H1 (cell line): ENCODE measurements at regions not wholly inside any gene's neighbourhood (a gene's known extent, or its start where the extent isn't known, plus 50 kb on each side); places are given as distances from the start of the nearest gene placed in this dataset.

Experiments
- CTCF ChIA-PET: fragments of 300-600 bp; sonication (Branson Sonifier 250); formaldehyde crosslinking; loops from one replicate; lab custom pipeline; 2021; ENCODE audit not compliant: partially characterized antibody; lab: Charles Lee
- POLR2A ChIA-PET: fragments of 300-600 bp; sonication (Branson Sonifier 250); formaldehyde crosslinking; loops from one replicate; lab custom pipeline; 2021; ENCODE audit warnings: inconsistent platforms; ENCODE audit not compliant: partially characterized antibody; lab: Charles Lee
- DNase-seq, 2 experiments: peaks; one replicate each; pipeline versions ENCODE4 v3.0.0 to v3.0.0-alpha.2; 2010 to 2022; ENCODE audit warnings: low spot score in 2 of 2, low read depth in 1 of 2, mixed read lengths in 1 of 2
- FAIRE-seq: peaks from 2 replicates; lab custom pipeline; 2011; peaks lifted over from hg19 to GRCh38; lab: Jason Lieb, UNC
- H2AFZ ChIP-seq: 2 replicates; pipeline ENCODE4 v1.8.1; 2012; ENCODE audit warnings: low read length, inconsistent platforms
- H2AK5ac ChIP-seq: 2 replicates; pipeline ENCODE4 v1.6.1; 2013; ENCODE audit warnings: low read depth, low read length
- H2BK120ac ChIP-seq: replicated peaks from 2 replicates; pipeline ENCODE3; 2013; ENCODE audit warnings: low read depth, low read length, inconsistent platforms
- H2BK12ac ChIP-seq: 2 replicates; pipeline ENCODE4 v1.6.1; 2013; ENCODE audit warnings: low read depth, low read length
- H2BK15ac ChIP-seq: 2 replicates; pipeline ENCODE4 v1.6.1; 2013; ENCODE audit warnings: low read length
- H2BK20ac ChIP-seq: 2 replicates; pipeline ENCODE4 v1.6.1; 2013; ENCODE audit warnings: low read length
- H2BK5ac ChIP-seq: 2 replicates; pipeline ENCODE4 v1.6.1; 2013; ENCODE audit warnings: low read depth, low read length
- H3K14ac ChIP-seq: 2 replicates; pipeline ENCODE4 v1.6.1; 2013; ENCODE audit warnings: inconsistent platforms; ENCODE audit not compliant: insufficient read length
- H3K18ac ChIP-seq: 2 replicates; pipeline ENCODE4 v1.6.1; 2013; ENCODE audit warnings: low read length; ENCODE audit errors: extremely low read depth
- H3K23ac ChIP-seq: 2 replicates; pipeline ENCODE4 v1.6.1; 2013; ENCODE audit warnings: inconsistent platforms; ENCODE audit not compliant: insufficient read length
- H3K23me2 ChIP-seq: 2 replicates; pipeline ENCODE4 v1.6.1; 2013; ENCODE audit warnings: low read depth, low read length
- H3K27ac ChIP-seq: 2 replicates; pipeline ENCODE4 v1.6.1; 2011; ENCODE audit warnings: low read depth, low read length, inconsistent platforms
- H3K27me3 ChIP-seq, 4 experiments: replicated peaks in 1 of 4; 1 replicate in 1 of 4; 2 replicates in 3 of 4; pipeline versions ENCODE4 v1.6.1 to v1.8.1; 2011 to 2013; ENCODE audit warnings: low read length in 3 of 4, mild to moderate bottlenecking in 3 of 4, inconsistent platforms in 2 of 4, mixed read lengths in 2 of 4, moderate library complexity in 1 of 4; ENCODE audit not compliant: control insufficient read depth in 3 of 4, insufficient read depth in 3 of 4; ENCODE audit errors: extremely low read depth in 1 of 4
- H3K36me3 ChIP-seq, 4 experiments: 2 replicates each; pipeline versions ENCODE4 v1.6.1 to v1.8.1; 2011 to 2013; ENCODE audit warnings: mild to moderate bottlenecking in 4 of 4, low read length in 3 of 4, moderate library complexity in 2 of 4, control low read depth in 1 of 4, inconsistent platforms in 1 of 4; ENCODE audit not compliant: insufficient read depth in 4 of 4, control insufficient read depth in 2 of 4
- H3K4ac ChIP-seq: replicated peaks from 2 replicates; pipeline ENCODE3; 2013; ENCODE audit warnings: low read length, low read depth, mixed read lengths, inconsistent platforms; ENCODE audit not compliant: insufficient read length
- H3K4me1 ChIP-seq, 4 experiments: replicated peaks in 1 of 4; 1 replicate in 1 of 4; 2 replicates in 3 of 4; pipeline versions ENCODE4 v1.6.1 to v1.8.1; 2011 to 2013; ENCODE audit warnings: low read length in 3 of 4, inconsistent platforms in 2 of 4, mixed read lengths in 1 of 4; ENCODE audit not compliant: insufficient read depth in 4 of 4, control insufficient read depth in 3 of 4
- H3K4me2 ChIP-seq, 2 experiments: 2 replicates each; pipeline versions ENCODE4 v1.6.1 to v1.8.1; 2011 to 2013; ENCODE audit warnings: low read depth in 2 of 2, low read length in 2 of 2, control low read depth in 1 of 2, inconsistent platforms in 1 of 2, mild to moderate bottlenecking in 1 of 2; ENCODE audit not compliant: insufficient read depth in 1 of 2
- H3K4me3 ChIP-seq, 4 experiments: fragments of 200-600, 300-600 bp in 1 of 4; sonication (generic), shearing (Covaris generic), sonication (Bioruptor Twin) in 1 of 4; 2 replicates each; pipeline versions ENCODE4 v1.5.1 to v1.8.1; 2011 to 2016; ENCODE audit warnings: low read length in 4 of 4, low read depth in 3 of 4, control low read depth in 2 of 4, inconsistent platforms in 2 of 4, mild to moderate bottlenecking in 2 of 4, mixed read lengths in 1 of 4, moderate library complexity in 1 of 4; ENCODE audit not compliant: insufficient read depth in 2 of 4; ENCODE audit errors: extremely low read depth in 1 of 4
- H3K56ac ChIP-seq: replicated peaks from 2 replicates; pipeline ENCODE3; 2013; ENCODE audit warnings: low read depth, mild to moderate bottlenecking, mixed read lengths, low read length, inconsistent platforms; ENCODE audit not compliant: insufficient read length
- H3K79me1 ChIP-seq: 2 replicates; pipeline ENCODE4 v1.6.1; 2013; ENCODE audit warnings: low read depth, low read length, control low read depth
- H3K79me2 ChIP-seq, 2 experiments: 2 replicates each; pipeline versions ENCODE4 v1.6.1 to v1.8.1; 2012 to 2013; ENCODE audit warnings: low read length in 2 of 2, mild to moderate bottlenecking in 2 of 2, inconsistent platforms in 1 of 2; ENCODE audit not compliant: insufficient read depth in 2 of 2, control insufficient read depth in 1 of 2
- H3K9ac ChIP-seq, 4 experiments: replicated peaks in 1 of 4; 1 replicate in 1 of 4; 2 replicates in 3 of 4; pipeline versions ENCODE4 v1.6.1 to v1.8.1; 2011 to 2013; ENCODE audit warnings: low read depth in 3 of 4, low read length in 3 of 4, control low read depth in 2 of 4, mild to moderate bottlenecking in 2 of 4, moderate library complexity in 2 of 4, inconsistent platforms in 1 of 4; ENCODE audit errors: extremely low read depth in 1 of 4
- H3K9me3 ChIP-seq, 2 experiments: 2 replicates each; pipeline versions ENCODE4 v1.6.1 to v1.8.1; 2012 to 2013; ENCODE audit warnings: mild to moderate bottlenecking in 2 of 2, moderate library complexity in 2 of 2, control low read depth in 1 of 2, inconsistent platforms in 1 of 2, low read depth in 1 of 2, low read length in 1 of 2, mixed read lengths in 1 of 2; ENCODE audit not compliant: insufficient read depth in 2 of 2
- H4K20me1 ChIP-seq, 2 experiments: replicated peaks in 1 of 2; 2 replicates each; pipeline versions ENCODE3 to v1.8.1; 2011 to 2013; ENCODE audit warnings: inconsistent platforms in 2 of 2, low read length in 2 of 2, mild to moderate bottlenecking in 1 of 2; ENCODE audit not compliant: insufficient read depth in 2 of 2, control insufficient read depth in 1 of 2
- H4K5ac ChIP-seq: 2 replicates; pipeline ENCODE4 v1.6.1; 2013; ENCODE audit warnings: low read length, low read depth, mixed read lengths, inconsistent platforms; ENCODE audit not compliant: insufficient read length
- H4K8ac ChIP-seq: 2 replicates; pipeline ENCODE4 v1.8.0; 2013; ENCODE audit warnings: mild to moderate bottlenecking, moderate library complexity, low read length, inconsistent platforms; ENCODE audit not compliant: insufficient read depth; ENCODE audit errors: extremely low read depth
- H4K91ac ChIP-seq: replicated peaks from 2 replicates; pipeline ENCODE3; 2013; ENCODE audit warnings: low read length, mixed read lengths, inconsistent platforms; ENCODE audit not compliant: insufficient read length
- EP300 ChIP-seq, 2 experiments: IDR thresholded peaks; 1 replicate in 1 of 2; 2 replicates in 1 of 2; pipeline ENCODE4 v1.6.1; 2011 to 2012; ENCODE audit warnings: low read depth in 2 of 2, low read length in 2 of 2, mild to moderate bottlenecking in 2 of 2, borderline replicate concordance in 1 of 2, inconsistent platforms in 1 of 2, moderate library complexity in 1 of 2
- KDM4A ChIP-seq: IDR thresholded peaks from one replicate; pipeline ENCODE4 v1.7.1; 2012; ENCODE audit warnings: low read depth, mild to moderate bottlenecking, moderate library complexity, low read length, inconsistent platforms; ENCODE audit not compliant: severe bottlenecking
- NANOG ChIP-seq: IDR thresholded peaks from 2 replicates; pipeline ENCODE4 v1.6.1; 2011; ENCODE audit warnings: low read length, low read depth, mild to moderate bottlenecking, inconsistent platforms; ENCODE audit not compliant: insufficient read depth, poor library complexity, severe bottlenecking
- SAP30 ChIP-seq: fragments of 300-600 bp; sonication (generic); IDR thresholded peaks from 2 replicates; pipeline ENCODE4 v1.7.1; 2012; ENCODE audit warnings: low read length, moderate library complexity, mild to moderate bottlenecking, inconsistent platforms; ENCODE audit not compliant: insufficient read depth, insufficient replicate concordance
- TAF1 ChIP-seq: IDR thresholded peaks from 2 replicates; pipeline ENCODE4 v1.6.1; 2011; ENCODE audit warnings: mild to moderate bottlenecking, low read depth, low read length
- TEAD4 ChIP-seq: IDR thresholded peaks from 2 replicates; pipeline ENCODE4 v1.6.1; 2012; ENCODE audit warnings: low read depth, low read length, inconsistent platforms, mixed read lengths
- YY1 ChIP-seq: IDR thresholded peaks from 2 replicates; pipeline ENCODE4 v1.6.1; 2011; ENCODE audit warnings: low read depth, mild to moderate bottlenecking, low read length
- WGBS, 2 experiments: shearing (Covaris generic) in 1 of 2; methylation state at CpG; one replicate each; pipeline versions ENCODE4 v1.1.6 to v1.1.7; 2013 to 2015; ENCODE audit warnings: low lambda C conversion rate in 2 of 2, mixed read lengths in 2 of 2, inconsistent platforms in 1 of 2, low coverage in 1 of 2, missing lambda C conversion rate in 1 of 2; ENCODE audit not compliant: insufficient replicate concordance in 2 of 2, insufficient coverage in 1 of 2, insufficient read length in 1 of 2; ENCODE audit errors: extremely low coverage in 1 of 2, missing lambda C conversion rate in 1 of 2; 5-methylcytosine and 5-hydroxymethylcytosine counted together

GRCh38 chr13:73168226-73168952 lies 109.6 kb downstream of the KLF5 start:
- no peak overlapping the region for H4K91ac ChIP-seq
- no peak overlapping the region for H4K8ac ChIP-seq
- H2AK5ac ChIP-seq = no peak overlapping the region
- TF ChIP-seq YY1 (no peak), SAP30 (no peak), TEAD4 (no peak), TAF1 (no peak), KDM4A (no peak), NANOG (no peak), EP300 (IDR thresholded peaks at IDR 0.05; ENCODE audit: borderline replicate concordance in 1 of 2, low read depth in 2 of 2, low read length in 2 of 2) (no peak)
- FAIRE-seq (no peak), DNase-seq (no peak)
- ChIA-PET CTCF (interaction anchor here (0.6 kb wide), 1 partner anchor 328 kb away, joined by 3 read pairs; no protein-coding TSS in a partner anchor), POLR2A (no interaction called here)
- no peaks in the 10 kb centered on the region for H3K36me3 ChIP-seq
- H3K4ac ChIP-seq = no peak overlapping the region
- H4K20me1 ChIP-seq = no peaks in the 10 kb centered on the region
- no peak overlapping the region for H3K18ac ChIP-seq
- H3K4me2 ChIP-seq = no peak overlapping the region
- H3K27ac ChIP-seq = no peak overlapping the region
- no peaks in the 10 kb centered on the region for H3K9me3 ChIP-seq
- no peaks in the 10 kb centered on the region for H3K79me2 ChIP-seq
- H2BK15ac ChIP-seq = no peak overlapping the region
- no peak overlapping the region for H3K14ac ChIP-seq
- no peak overlapping the region for H2BK120ac ChIP-seq
- 69% methylated on average over 1 of the region's 1 CpG; no CpG with 5 or more reads in 1 of the 2 experiments for WGBS, 2 experiments
- H2AFZ ChIP-seq = peak overlapping the region; percentile 80; the same call in 1 of the 2 replicates
- no peak overlapping the region for H3K56ac ChIP-seq
- no peak overlapping the region for H3K4me3 ChIP-seq
- H4K5ac ChIP-seq = no peak overlapping the region
- no peaks in the 10 kb centered on the region for H3K23me2 ChIP-seq
- no peak overlapping the region for H3K23ac ChIP-seq
- no peak overlapping the region for H2BK12ac ChIP-seq
- no peak overlapping the region for H3K9ac ChIP-seq
- H3K27me3 ChIP-seq = no peaks in the 10 kb centered on the region
- H3K79me1 ChIP-seq = no peaks in the 10 kb centered on the region
- no peak overlapping the region for H2BK5ac ChIP-seq
- H3K4me1 ChIP-seq = peaks cover 0 to 8% (median 3%) of the 10 kb centered on the region in 4 experiments; a peak in 4 of 7 replicates
- H2BK20ac ChIP-seq = no peak overlapping the region
